Kidney capillary endothelial cell (primary cell): ENCODE measurements at regions not wholly inside any gene's neighbourhood (a gene's known extent, or its start where the extent isn't known, plus 50 kb on each side); places are given as distances from the start of the nearest gene placed in this dataset.
"Not testable (repeated sequence)": the region's sequence is repeated elsewhere in the genome, so short reads cannot be mapped to it uniquely, and the experiment has no call there.

Source experiments
- DNase-seq: peaks from one replicate; pipeline ENCODE4 v3.0.0-alpha.2; 2018; ENCODE audit warnings: low spot score

DNA sequence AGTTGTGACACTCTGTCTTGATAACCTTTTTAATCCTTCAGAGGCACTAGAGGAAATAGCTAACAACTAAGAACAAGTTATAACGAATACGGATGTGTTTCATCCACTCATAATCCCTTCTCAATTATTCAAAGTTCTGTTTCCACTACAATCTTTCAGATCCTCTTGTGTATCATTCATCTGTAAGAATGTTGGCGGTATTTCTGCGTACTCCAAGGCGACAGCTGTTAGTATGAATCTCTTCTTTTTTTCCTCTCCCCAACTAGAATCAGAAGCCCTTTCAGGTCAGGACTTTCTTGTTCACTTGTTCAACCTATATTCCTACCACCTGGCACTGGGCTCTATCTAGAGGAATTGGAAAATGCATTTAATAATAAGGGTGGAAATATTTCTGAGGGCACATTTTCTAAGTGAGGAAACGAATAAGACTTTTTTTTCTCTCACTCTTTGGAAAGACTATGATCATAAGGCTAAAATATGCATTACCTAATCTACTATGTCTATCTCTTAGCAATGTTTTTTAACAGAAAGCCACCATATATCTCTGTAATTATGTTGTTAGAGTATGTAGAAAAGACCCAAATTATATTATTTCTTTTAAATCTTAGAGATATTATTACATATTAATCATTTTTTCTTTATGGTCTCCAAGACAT, 492.9 kb downstream of the PCDH20 start:
- no peak for DNase-seq

GRCh38 chr13:60893801-60894200, 496.8 kb downstream of the TDRD3 start:
- no peak for DNase-seq

- DNase-seq, result no peak
Observed at GRCh38 chr13:60887711-60888110, 490.7 kb downstream of the TDRD3 start.

GRCh38 chr13:60881507-60881906, 484.5 kb downstream of the TDRD3 start:
- DNase-seq, result no peak

- no peak for DNase-seq
Observed at GRCh38 chr13:60873116-60873515, 476.1 kb downstream of the TDRD3 start.

- DNase-seq, result no peak
Observed at GRCh38 chr13:60869941-60870613, 473.1 kb downstream of the TDRD3 start.

DNA sequence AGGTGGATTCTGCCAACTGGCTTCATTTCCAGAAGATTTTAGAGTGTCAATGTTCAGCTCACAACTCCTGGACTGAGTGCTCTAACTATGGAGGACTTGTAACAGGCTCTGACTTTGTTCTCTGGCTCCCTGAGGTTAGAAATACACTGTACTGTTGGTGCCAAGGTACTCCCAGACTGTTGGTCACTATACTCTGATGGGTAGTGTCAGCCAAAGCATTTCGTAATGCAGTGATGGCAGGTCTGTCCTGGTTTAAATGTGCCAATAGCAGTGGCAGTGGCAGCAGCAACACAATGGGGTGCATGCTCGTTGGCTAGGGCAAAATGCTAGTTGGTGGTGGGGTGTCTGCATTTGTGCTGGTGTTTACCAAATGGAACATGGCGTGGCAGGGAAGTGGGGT, 472.2 kb downstream of the TDRD3 start:
- DNase-seq, result no peak

- DNase-seq, result no peak
Observed at GRCh38 chr13:60862036-60862435, 465.0 kb downstream of the TDRD3 start.

DNA sequence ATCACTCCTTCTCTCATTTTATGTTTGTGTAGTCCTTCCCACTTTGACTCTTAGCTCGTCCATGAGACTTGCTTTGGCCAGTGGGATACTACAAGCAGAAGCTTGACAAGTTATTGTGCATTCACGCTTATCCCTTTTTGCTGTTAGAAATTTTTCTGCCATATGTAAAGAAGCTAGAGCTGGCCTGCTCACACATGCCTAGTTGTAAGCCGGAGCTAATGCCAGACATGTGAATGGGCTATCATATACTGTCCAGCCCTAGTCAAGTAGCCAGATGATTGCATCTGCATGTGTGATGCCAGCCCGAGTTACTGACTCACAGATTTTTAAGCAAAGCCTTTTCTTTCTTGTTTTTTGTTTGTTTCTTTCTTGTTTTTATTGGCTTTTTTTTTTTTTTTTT, 460.7 kb downstream of the TDRD3 start:
- DNase-seq, result no peak

- DNase-seq, result no peak
Observed at GRCh38 chr13:60852886-60853285, 455.9 kb downstream of the TDRD3 start.

DNA sequence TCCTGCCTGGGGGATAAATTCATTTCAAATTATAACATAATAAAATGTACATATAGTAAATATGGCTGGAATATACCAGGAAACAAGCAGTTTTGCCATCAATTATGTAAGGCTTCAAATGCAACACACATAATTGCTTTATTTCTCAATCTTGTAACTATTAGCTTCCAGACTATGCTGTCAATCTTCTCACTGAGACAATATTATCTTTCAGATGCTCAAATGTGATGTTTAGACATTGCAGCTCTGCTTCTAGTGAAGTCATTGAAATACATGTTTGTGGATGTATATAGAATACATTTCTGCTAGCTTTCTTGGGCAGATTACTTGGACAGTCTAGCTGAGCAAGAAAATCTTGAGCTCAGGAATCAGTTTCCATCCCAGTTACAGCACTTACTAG, 454.4 kb downstream of the TDRD3 start:
- no peak for DNase-seq

DNA sequence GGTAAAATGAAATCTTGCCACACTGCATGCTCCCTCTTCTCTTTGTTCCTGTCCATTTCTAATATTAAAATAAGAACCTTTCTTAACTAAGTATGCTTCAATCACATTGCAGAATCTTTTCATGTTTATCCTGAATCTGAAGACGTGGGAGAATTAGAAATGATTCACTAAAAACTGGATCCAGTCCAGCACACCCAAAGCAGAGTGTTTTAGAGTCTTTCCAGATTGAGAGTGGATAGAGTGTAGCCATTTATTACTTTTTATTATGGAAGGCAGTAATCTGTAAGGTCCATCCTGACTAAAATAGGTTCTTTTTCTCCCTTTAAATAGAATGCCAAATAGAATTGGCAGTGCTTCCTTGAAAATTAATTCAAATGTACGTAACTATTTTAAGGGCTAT, 453.5 kb downstream of the TDRD3 start:
- no peak for DNase-seq

DNA sequence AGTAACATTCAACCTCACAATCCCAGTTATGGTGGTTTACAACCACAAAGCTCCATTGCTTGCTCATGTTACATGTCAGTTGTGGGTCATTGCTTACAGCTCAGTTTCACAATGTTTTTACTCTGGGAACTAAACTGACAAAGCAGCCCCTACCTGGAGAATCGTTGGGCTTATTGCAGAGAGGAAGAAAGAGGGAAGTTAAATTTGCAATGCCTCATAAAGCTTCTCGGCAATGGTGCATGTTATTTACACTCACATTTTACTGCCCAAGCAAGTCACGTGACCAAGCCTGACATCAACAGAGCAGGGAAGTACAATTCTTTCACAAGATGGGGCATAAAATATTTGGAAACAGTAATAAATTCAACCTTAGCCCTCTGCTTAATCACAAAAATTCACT, 441.6 kb downstream of the TDRD3 start:
- no peak for DNase-seq

DNA sequence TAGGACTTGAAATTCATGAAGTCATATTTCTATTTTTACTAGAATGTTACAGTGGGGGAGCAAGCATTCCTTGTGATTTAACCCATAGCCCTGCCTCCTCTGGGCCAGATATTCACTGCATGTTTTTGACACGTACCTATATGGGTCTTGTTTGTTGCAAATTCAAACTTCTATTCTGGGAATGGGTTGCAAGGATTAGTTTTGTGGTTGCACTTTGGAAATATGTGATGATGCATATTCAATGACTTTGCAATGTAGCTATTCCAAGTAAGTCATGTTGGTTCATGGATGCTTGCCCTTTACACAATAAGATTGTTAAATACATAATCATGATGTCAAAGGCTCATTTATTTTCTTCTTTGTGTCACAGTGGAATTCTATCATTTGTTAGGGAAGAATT, 440.8 kb downstream of the TDRD3 start:
- no peak for DNase-seq

DNA sequence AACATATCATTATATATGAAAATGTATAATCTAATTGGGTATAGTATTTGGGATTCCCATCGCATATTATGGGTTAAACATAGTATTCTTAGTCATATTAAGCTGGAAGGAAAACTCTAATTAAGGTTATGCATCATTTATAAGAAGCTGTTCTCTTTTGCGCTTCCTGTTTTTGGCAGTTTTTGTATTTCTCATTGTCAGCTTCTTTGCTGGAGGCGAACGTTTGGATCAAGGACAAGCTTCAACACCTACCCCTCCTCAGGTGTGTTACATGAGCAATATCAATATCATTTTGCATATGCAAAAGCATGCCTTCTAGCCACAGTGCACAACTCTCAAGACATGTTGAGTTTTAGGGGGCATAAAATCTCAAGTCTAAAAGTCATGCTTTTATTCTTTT, 439.8 kb downstream of the TDRD3 start:
- DNase-seq, result no peak

GRCh38 chr13:60811581-60811980, 414.6 kb downstream of the TDRD3 start:
- no peak for DNase-seq

DNA sequence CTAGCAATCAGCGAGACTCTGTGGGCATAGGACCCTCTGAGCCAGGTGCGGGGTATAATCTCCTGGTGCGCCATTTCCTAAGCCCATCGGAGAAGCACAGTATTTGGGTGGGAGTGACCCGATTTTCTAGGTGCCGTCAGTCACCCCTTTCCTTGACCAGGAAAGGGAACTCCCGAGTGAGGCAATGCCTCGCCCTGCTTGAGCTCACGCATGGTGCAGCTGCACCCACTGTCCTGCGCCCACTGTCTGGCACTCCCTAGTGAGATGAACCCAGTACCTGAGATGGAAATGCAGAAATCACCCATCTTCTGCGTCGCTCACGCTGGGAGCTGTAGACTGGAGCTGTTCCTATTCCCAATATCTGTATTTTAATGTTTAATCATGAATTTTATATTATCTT, 408.6 kb downstream of the TDRD3 start:
- DNase-seq, result not testable (repeated sequence)

- DNase-seq, result no peak
Observed at GRCh38 chr13:60798503-60798902, 401.5 kb downstream of the TDRD3 start.

GRCh38 chr13:60797112-60797511, 400.1 kb downstream of the TDRD3 start:
- DNase-seq, result no peak

DNA sequence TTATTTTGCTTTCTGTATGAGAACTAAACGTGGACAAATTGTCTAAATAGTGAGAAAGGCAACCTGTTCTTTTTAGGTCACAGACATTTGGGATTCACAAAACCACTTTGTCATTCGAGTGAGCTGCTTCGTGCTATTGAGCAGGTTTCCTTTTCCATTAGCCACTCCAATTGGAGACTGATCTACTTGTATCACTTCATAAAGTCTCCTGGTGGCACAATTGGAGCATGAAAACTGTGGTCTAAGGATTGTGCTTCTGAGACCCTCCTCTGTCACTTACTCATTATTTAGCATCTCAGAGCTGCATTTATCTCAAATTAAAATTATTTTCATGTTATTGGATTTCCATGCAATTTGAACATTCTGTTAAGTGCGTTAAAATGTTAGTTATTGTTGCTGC, 397.7 kb downstream of the TDRD3 start:
- no peak for DNase-seq

- no peak for DNase-seq
Observed at GRCh38 chr13:60790620-60791019, 393.6 kb downstream of the TDRD3 start.

DNA sequence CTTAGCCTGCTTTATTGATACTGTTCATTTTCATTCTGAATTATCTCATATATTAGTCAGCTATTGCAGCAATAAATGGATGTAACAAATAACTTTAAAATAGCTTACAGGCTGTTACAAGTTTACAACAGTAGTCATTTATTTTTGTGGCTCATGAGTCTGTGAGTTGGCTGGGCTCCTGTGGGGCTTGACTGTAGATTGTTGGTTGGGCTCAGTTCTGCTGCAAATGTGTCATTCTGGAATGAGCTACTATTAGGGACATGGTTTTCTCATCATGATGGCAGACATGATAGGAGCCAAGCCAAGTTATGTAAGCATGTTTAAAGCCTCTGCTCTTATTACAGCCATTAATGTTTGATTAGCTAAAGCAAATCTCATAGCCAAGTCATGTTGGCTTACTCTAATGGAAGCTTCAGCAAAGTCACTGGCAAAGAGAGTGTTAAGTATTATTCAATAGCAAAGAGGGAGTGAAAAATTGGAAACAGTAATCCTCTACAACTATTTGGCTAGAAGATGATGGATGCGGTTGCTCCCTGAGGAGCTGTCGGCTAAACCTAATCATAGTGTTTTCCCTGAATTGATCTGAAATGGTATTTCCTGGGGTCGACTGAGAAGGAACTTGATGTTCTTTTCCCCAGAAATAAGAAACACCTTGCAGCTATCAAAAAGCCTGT, 391.3 kb downstream of the TDRD3 start:
- no peak for DNase-seq

DNA sequence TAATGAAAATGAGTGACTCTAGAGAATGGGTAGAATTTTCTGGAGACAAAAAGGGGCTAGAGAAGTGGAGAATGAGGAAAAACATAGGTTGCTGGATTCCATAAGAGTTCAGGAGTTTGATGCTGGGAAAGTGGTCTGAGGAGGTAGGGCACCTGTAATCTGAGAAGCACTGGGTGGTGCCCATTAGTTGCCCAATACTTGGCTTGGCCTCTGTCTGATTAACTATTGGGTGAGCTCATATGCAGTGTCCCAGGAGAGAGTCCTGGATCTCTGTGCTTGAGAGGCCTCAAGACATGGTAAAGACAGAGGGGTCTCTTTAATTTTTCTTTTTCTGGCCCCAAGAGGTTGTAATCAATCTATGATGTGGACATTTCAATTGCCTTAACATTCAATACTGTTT, 390.1 kb downstream of the TDRD3 start:
- DNase-seq, result no peak

- DNase-seq, result no peak
Observed at GRCh38 chr13:60772726-60773125, 375.7 kb downstream of the TDRD3 start.
